Suppressor macrophage treated with lipopolysaccharide for 4 hours (primary cell): ENCODE measurements at regions not wholly inside any gene's neighbourhood (a gene's known extent, or its start where the extent isn't known, plus 50 kb on each side); places are given as distances from the start of the nearest gene placed in this dataset.
"Not testable (repeated sequence)": the region's sequence is repeated elsewhere in the genome, so short reads cannot be mapped to it uniquely, and the experiment has no call there.

Source experiments
- DNase-seq: peaks from one replicate; pipeline ENCODE4 v3.0.0-alpha.2; 2020

GRCh38 chr3:194888062-194888461 is 202.4 kb downstream of the FAM43A start:
- DNase-seq, result peak; percentile 31

GRCh38 chr3:194888916-194889315 is 203.2 kb downstream of the FAM43A start:
- DNase-seq, result no peak

GRCh38 chr3:194890091-194890490 is 204.4 kb downstream of the FAM43A start:
- DNase-seq, result no peak

GRCh38 chr3:194893121-194893987 is 207.7 kb downstream of the FAM43A start:
- DNase-seq, result peak; percentile 66

GRCh38 chr3:194894538-194894937 is 208.9 kb downstream of the FAM43A start:
- DNase-seq, result no peak

- DNase-seq, result peak; percentile 64
Observed at GRCh38 chr3:194900854-194901522, 215.3 kb downstream of the FAM43A start.

- not testable (repeated sequence) for DNase-seq
Observed at GRCh38 chr3:194903447-194903846, 217.8 kb downstream of the FAM43A start.

- DNase-seq, result not testable (repeated sequence)
Observed at GRCh38 chr3:194904999-194905398, 219.3 kb downstream of the FAM43A start.

- no peak for DNase-seq
Observed at GRCh38 chr3:194905696-194906095, 220.0 kb downstream of the FAM43A start.

- DNase-seq, result peak; percentile 46
Observed at GRCh38 chr3:194906229-194906629, 220.5 kb downstream of the FAM43A start.

GRCh38 chr3:194906970-194907629 is 221.4 kb downstream of the FAM43A start:
- no peak for DNase-seq

GRCh38 chr3:194907811-194908210 is 222.1 kb downstream of the FAM43A start:
- DNase-seq, result no peak

- no peak for DNase-seq
Observed at GRCh38 chr3:194908496-194908895, 222.8 kb downstream of the FAM43A start.

- DNase-seq, result no peak
Observed at GRCh38 chr3:194908972-194909371, 223.3 kb downstream of the FAM43A start.

- no peak for DNase-seq
Observed at GRCh38 chr3:194910414-194910984, 224.8 kb downstream of the FAM43A start.

GRCh38 chr3:194913316-194913715 is 227.6 kb downstream of the FAM43A start:
- no peak for DNase-seq

- peak; percentile 52 for DNase-seq
Observed at GRCh38 chr3:194924889-194925288, 239.2 kb downstream of the FAM43A start.

- DNase-seq, result no peak
Observed at GRCh38 chr3:194925614-194926013, 239.9 kb downstream of the FAM43A start.

GRCh38 chr3:194928227-194928626 is 242.5 kb downstream of the FAM43A start:
- DNase-seq, result peak; percentile 29

- DNase-seq, result peak; percentile 86
Observed at GRCh38 chr3:194928831-194929577, 243.3 kb downstream of the FAM43A start.

GRCh38 chr3:194929578-194929960 is 243.9 kb downstream of the FAM43A start:
- no peak for DNase-seq

- peak; percentile 54 for DNase-seq
Observed at GRCh38 chr3:194930377-194931204, 244.9 kb downstream of the FAM43A start.
